ENCODE measurements at regions not wholly inside any gene's neighbourhood (a gene's known extent, or its start where the extent isn't known, plus 50 kb on each side); places are given as distances from the start of the nearest gene placed in this dataset.

- ATAC-seq (no peak), DNase-seq (no peak)
- Histone ChIP-seq H3K27me3 (ENCODE audit: low read length) (no peaks in the 10 kb centered on the region), H3K9me2 (replicated peaks; ENCODE audit: low read length) (no peaks in the 10 kb centered on the region), H3K9me3 (ENCODE audit: low read length) (no peaks in the 10 kb centered on the region), H4K20me1 (ENCODE audit: low read length) (no peaks in the 10 kb centered on the region), H3K4me2 (ENCODE audit: low read length) (no peak overlapping the region), H3K36me3 (ENCODE audit: low read depth, low read length) (no peaks in the 10 kb centered on the region), H3K9ac (ENCODE audit: low read length) (no peak overlapping the region), H3K79me2 (ENCODE audit: low read length) (no peaks in the 10 kb centered on the region), H3K4me3 (ENCODE audit: low read length) (no peak overlapping the region), H3K4me1 (ENCODE audit: insufficient read depth, low read length) (no peaks in the 10 kb centered on the region), H3F3A (ENCODE audit: low read length, unreplicated experiment) (no peaks in the 10 kb centered on the region), H2AFZ (ENCODE audit: low read length) (no peak overlapping the region), H3K27ac (ENCODE audit: low read length) (no peak overlapping the region)
- ChIA-PET CTCF (no interaction called here), POLR2A (ENCODE audit: unreplicated experiment) (no interaction called here)
- intact Hi-C loops (cut with micrococcal nuclease), result loop anchor here (10.0 kb wide), 1 partner anchor 158 kb away; no protein-coding TSS in a partner anchor
- TF ChIP-seq EZH2phosphoT487 (IDR thresholded peaks at IDR 0.05; ENCODE audit: borderline replicate concordance, low read length) (no peak), EZH2 (IDR thresholded peaks at IDR 0.05; ENCODE audit: low read length, unreplicated experiment) (no peak), CTCF (conservative IDR thresholded peaks at IDR 0.05; ENCODE audit: low read depth, low read length) (no peak)
- BruUV-seq (replicated peaks), result no TSS peak
These were observed 54.2 kb upstream of the MCOLN3 start for GRCh38 chr1:85102479-85102878.
